ENCODE measurements at regions not wholly inside any gene's neighbourhood (a gene's known extent, or its start where the extent isn't known, plus 50 kb on each side); places are given as distances from the start of the nearest gene placed in this dataset.

DNA sequence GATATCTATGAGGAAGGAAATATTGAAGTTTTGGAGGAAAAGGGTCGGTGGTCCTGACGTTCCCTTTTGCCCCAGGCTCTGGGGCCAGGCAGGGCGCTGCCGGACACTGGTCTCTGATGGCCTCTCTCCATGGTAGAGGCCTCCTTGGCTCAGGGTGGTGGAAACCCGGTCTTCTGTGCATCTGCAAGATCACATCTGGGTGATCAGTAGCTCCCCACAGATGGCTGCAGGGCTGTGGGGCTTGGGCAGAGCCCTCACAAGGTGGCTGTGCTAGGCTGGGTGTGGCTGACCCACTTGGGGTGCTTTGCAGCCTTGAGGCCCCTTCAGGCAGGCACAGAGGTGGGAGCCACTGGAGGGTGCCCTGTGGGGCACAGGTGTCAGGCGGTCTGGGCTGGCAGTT is 53.9 kb upstream of the RNU6ATAC start:
- RAD21 ChIA-PET (ENCODE audit: low non-redundant PET in 1 of 2, low total read pairs in 2 of 2, uncharacterized antibody in 2 of 2, unreplicated experiment in 2 of 2), result no interaction called here
- TF ChIP-seq JUND (IDR thresholded peaks at IDR 0.05) (no peak), EZH2 (IDR thresholded peaks at IDR 0.05) (no peak), ZBTB33 (IDR thresholded peaks at IDR 0.05; ENCODE audit: extremely low read depth, insufficient replicate concordance, low read length) (no peak), CEBPB (IDR thresholded peaks at IDR 0.05; ENCODE audit: low read depth) (no peak), CBX3 (IDR thresholded peaks at IDR 0.05; ENCODE audit: low read depth) (no peak), ELF1 (IDR thresholded peaks at IDR 0.05; ENCODE audit: borderline replicate concordance, low read depth) (no peak), POLR2AphosphoS5 (IDR thresholded peaks at IDR 0.05; ENCODE audit: low read depth, low read length) (no peak), TCF7L2 (IDR thresholded peaks at IDR 0.05; ENCODE audit: borderline replicate concordance, extremely low read depth, insufficient read depth, insufficient read length) (no peak)
- BruUV-seq (replicated peaks), result no TSS peak
- Histone ChIP-seq H3K9me2 (ENCODE audit: insufficient read depth) (no peaks in the 10 kb centered on the region), H3K79me2 (ENCODE audit: insufficient read depth, low read length) (no peaks in the 10 kb centered on the region), H3K9me3 (ENCODE audit: control insufficient read depth in 1 of 2, insufficient read depth in 1 of 2, low read depth in 1 of 2, low read length in 2 of 2) (no peaks in the 10 kb centered on the region), H2AFZ (ENCODE audit: low read depth, low read length, poor library complexity, severe bottlenecking) (no peak overlapping the region), H3K27me3 (ENCODE audit: insufficient read depth, low read length) (no peaks in the 10 kb centered on the region), H3K27ac (ENCODE audit: low read depth, low read length) (no peak overlapping the region), H3K4me2 (ENCODE audit: low read length) (no peak overlapping the region), H4K20me1 (ENCODE audit: insufficient read depth) (no peaks in the 10 kb centered on the region), H3K36me3 (ENCODE audit: control insufficient read depth in 1 of 2, insufficient read depth in 2 of 2, low read length in 2 of 2) (no peaks in the 10 kb centered on the region), H3K4me1 (ENCODE audit: control insufficient read depth in 1 of 2, insufficient read depth in 2 of 2, low read length in 2 of 2) (no peaks in the 10 kb centered on the region), H3K9ac (ENCODE audit: low read length) (no peak overlapping the region), H3K4me3 (replicated peaks in 1 of 2; ENCODE audit: low read depth in 1 of 2, low read length in 2 of 2) (no peak overlapping the region)
- intact Hi-C loops (cut with micrococcal nuclease), result no loop called here
- ATAC-seq, result peak; percentile 24; the same call in 1 of the 2 replicates
- POLR2A ChIA-PET, result no interaction called here
- CTCF ChIA-PET, result interaction anchor here (1.6 kb wide), 1 partner anchor 43 kb away, joined by 3 read pairs; no protein-coding TSS in a partner anchor
- DNase-seq (ENCODE audit: low read depth, low spot score), result no peak

- CTCF ChIA-PET, result no interaction called here
- RAD21 ChIA-PET (ENCODE audit: low non-redundant PET in 1 of 2, low total read pairs in 2 of 2, uncharacterized antibody in 2 of 2, unreplicated experiment in 2 of 2), result no interaction called here
- ATAC-seq (no peak), DNase-seq (ENCODE audit: low read depth, low spot score) (no peak)
- H3K4me1 ChIP-seq (ENCODE audit: control insufficient read depth in 1 of 2, insufficient read depth in 2 of 2, low read length in 2 of 2), result no peaks in the 10 kb centered on the region
- no peaks in the 10 kb centered on the region for H3K9me2 ChIP-seq (ENCODE audit: insufficient read depth)
- H3K27me3 ChIP-seq (ENCODE audit: insufficient read depth, low read length), result no peaks in the 10 kb centered on the region
- BruUV-seq (replicated peaks), result no TSS peak
- intact Hi-C loops (cut with micrococcal nuclease), result no loop called here
- H3K36me3 ChIP-seq (ENCODE audit: control insufficient read depth in 1 of 2, insufficient read depth in 2 of 2, low read length in 2 of 2), result no peaks in the 10 kb centered on the region
- no peaks in the 10 kb centered on the region for H4K20me1 ChIP-seq (ENCODE audit: insufficient read depth)
- H3K4me2 ChIP-seq (ENCODE audit: low read length), result no peak overlapping the region
- H2AFZ ChIP-seq (ENCODE audit: low read depth, low read length, poor library complexity, severe bottlenecking), result no peak overlapping the region
- no peak overlapping the region for H3K9ac ChIP-seq (ENCODE audit: low read length)
- no peaks in the 10 kb centered on the region for H3K9me3 ChIP-seq (ENCODE audit: control insufficient read depth in 1 of 2, insufficient read depth in 1 of 2, low read depth in 1 of 2, low read length in 2 of 2)
- H3K79me2 ChIP-seq (ENCODE audit: insufficient read depth, low read length), result no peaks in the 10 kb centered on the region
- POLR2A ChIA-PET, result no interaction called here
- H3K4me3 ChIP-seq (replicated peaks in 1 of 2; ENCODE audit: low read depth in 1 of 2, low read length in 2 of 2), result no peak overlapping the region
- no peak overlapping the region for H3K27ac ChIP-seq (ENCODE audit: low read depth, low read length)
- TF ChIP-seq, protein P1, sequence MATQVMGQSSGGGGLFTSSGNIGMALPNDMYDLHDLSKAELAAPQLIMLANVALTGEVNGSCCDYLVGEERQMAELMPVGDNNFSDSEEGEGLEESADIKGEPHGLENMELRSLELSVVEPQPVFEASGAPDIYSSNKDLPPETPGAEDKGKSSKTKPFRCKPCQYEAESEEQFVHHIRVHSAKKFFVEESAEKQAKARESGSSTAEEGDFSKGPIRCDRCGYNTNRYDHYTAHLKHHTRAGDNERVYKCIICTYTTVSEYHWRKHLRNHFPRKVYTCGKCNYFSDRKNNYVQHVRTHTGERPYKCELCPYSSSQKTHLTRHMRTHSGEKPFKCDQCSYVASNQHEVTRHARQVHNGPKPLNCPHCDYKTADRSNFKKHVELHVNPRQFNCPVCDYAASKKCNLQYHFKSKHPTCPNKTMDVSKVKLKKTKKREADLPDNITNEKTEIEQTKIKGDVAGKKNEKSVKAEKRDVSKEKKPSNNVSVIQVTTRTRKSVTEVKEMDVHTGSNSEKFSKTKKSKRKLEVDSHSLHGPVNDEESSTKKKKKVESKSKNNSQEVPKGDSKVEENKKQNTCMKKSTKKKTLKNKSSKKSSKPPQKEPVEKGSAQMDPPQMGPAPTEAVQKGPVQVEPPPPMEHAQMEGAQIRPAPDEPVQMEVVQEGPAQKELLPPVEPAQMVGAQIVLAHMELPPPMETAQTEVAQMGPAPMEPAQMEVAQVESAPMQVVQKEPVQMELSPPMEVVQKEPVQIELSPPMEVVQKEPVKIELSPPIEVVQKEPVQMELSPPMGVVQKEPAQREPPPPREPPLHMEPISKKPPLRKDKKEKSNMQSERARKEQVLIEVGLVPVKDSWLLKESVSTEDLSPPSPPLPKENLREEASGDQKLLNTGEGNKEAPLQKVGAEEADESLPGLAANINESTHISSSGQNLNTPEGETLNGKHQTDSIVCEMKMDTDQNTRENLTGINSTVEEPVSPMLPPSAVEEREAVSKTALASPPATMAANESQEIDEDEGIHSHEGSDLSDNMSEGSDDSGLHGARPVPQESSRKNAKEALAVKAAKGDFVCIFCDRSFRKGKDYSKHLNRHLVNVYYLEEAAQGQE (IDR thresholded peaks at IDR 0.05; ENCODE audit: low read depth), result no peak
- TF ChIP-seq POLR2A (IDR thresholded peaks at IDR 0.05; ENCODE audit: borderline replicate concordance, extremely low read depth, insufficient read depth, insufficient read length) (no peak), CEBPB (IDR thresholded peaks at IDR 0.05; ENCODE audit: low read depth) (no peak), POLR2AphosphoS5 (IDR thresholded peaks at IDR 0.05; ENCODE audit: low read depth, low read length) (no peak), SIN3A (IDR thresholded peaks at IDR 0.05; ENCODE audit: low read depth) (no peak), CBX3 (IDR thresholded peaks at IDR 0.05; ENCODE audit: low read depth) (no peak), EGR1 (IDR thresholded peaks at IDR 0.05; ENCODE audit: low read depth) (no peak), SP1 (IDR thresholded peaks at IDR 0.05; ENCODE audit: low read depth) (no peak), JUND (IDR thresholded peaks at IDR 0.05) (no peak), SRF (IDR thresholded peaks at IDR 0.05; ENCODE audit: low read depth) (no peak), RAD21 (IDR thresholded peaks at IDR 0.05; ENCODE audit: low read depth) (no peak), TCF7L2 (IDR thresholded peaks at IDR 0.05; ENCODE audit: borderline replicate concordance, extremely low read depth, insufficient read depth, insufficient read length) (no peak), ZFX (IDR thresholded peaks at IDR 0.05) (no peak), EZH2phosphoT487 (IDR thresholded peaks at IDR 0.05; ENCODE audit: borderline replicate concordance) (no peak)
- TF ChIP-seq, protein P2, sequence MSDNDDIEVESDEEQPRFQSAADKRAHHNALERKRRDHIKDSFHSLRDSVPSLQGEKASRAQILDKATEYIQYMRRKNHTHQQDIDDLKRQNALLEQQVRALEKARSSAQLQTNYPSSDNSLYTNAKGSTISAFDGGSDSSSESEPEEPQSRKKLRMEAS (IDR thresholded peaks at IDR 0.05), result no peak
Observed at GRCh38 chr9:134219646-134220060, 55.3 kb upstream of the RNU6ATAC start.
